CD4-positive, alpha-beta T cell treated with Interleukin-17A for 1 hour (primary cell): ENCODE measurements at regions not wholly inside any gene's neighbourhood (a gene's known extent, or its start where the extent isn't known, plus 50 kb on each side); places are given as distances from the start of the nearest gene placed in this dataset.
A peak's percentile ranks its signal among the peaks of the same experiment; 100 is the strongest.
"Not testable (repeated sequence)": the region's sequence is repeated elsewhere in the genome, so short reads cannot be mapped to it uniquely, and the experiment has no call there.

Experiments used
- DNase-seq: peaks from one replicate; pipeline ENCODE4 v3.0.0-alpha.2; 2020

DNA sequence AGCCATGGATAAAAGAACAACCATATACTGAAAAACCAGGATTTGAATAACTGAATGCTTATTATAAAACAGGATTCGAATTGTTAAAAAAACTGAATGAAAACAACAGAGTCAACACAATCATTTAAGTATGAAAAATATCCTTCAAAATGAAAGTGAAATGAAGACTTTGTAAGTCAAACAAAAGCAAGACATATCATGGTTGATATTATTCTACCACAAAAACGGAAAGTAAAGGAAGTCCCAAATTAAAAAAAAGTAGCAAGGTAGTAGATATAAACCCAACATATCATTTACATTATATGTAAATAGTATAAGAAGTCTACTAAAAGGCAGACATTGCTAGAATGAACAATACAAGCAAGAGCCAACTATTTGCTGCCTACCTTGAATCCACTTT lies 63.1 kb upstream of the POTEC start:
- DNase-seq: not testable (repeated sequence)

DNA sequence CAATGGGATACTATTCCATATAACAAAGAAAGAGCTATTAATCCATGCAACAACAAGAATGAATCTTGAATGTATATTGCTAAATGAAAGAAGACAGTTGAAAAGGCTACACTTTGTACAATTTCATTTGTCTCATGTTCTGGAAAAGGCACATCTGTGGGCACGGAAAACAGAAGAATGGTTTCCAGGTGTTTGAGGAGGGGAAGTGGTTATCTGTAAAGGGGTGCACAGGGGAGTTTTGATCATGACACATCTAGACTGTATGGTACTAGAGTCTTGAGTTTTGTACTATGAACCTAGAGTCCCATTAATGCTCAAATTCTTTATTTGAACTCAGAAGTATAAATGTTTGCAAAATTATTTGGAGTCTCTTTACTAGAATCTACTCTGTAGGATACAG lies 64.0 kb upstream of the POTEC start:
- not testable (repeated sequence) for DNase-seq

DNA sequence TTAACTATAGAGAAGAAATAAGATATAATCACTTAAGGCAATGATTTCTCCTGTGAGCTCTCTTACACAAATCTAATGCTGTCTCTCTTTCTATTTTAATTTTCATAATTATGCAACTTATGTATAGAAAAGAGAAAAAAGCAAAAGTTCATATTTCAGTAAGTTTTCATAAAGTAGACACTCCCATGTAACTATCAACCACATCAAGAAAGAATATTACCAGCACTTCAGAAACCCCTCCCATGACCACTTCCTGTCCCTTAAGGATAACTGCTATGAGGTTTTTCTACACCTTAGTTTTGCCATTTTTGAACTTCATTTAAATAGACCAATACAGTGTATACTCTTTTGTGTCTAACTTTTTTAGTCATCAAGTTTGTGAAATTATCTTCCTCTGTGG lies 69.0 kb upstream of the POTEC start:
- peak; percentile 38 for DNase-seq

DNA sequence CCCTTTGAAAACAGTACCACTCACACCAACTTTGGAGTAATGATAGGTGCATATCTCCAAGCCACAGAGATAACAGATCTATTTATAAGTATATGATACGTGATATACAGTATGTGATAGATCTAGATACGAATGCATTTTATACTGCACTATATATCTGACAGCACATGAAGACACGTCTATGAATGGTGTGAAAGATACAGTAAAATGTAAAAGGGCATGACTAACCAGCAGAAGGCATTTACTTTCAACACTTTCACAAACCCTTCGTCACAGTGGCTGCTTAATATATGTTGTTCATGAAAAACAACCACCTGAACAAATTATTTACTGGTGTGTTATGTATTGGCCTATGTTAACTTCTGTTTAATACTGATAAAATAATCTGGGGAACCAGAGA lies 71.1 kb upstream of the POTEC start:
- not testable (repeated sequence) for DNase-seq

DNA sequence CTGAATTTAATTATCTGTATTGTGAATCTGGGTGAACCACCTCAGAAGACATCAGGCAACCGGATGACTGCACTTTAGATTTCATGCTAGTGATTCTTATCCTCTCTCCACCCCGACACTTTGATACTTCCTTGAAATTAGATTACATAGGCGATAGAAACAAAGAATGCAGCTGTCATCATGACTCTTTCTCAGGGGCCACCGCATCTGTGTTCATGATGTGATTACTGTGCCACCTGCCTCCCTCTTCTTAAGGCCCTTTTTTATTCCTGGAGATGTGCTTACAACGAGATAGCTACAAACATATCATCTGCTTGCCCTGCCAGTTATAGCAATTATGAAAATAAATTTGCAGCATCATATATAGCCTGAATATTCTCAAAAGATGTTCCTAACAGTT lies 83.9 kb upstream of the POTEC start:
- not testable (repeated sequence) for DNase-seq

DNA sequence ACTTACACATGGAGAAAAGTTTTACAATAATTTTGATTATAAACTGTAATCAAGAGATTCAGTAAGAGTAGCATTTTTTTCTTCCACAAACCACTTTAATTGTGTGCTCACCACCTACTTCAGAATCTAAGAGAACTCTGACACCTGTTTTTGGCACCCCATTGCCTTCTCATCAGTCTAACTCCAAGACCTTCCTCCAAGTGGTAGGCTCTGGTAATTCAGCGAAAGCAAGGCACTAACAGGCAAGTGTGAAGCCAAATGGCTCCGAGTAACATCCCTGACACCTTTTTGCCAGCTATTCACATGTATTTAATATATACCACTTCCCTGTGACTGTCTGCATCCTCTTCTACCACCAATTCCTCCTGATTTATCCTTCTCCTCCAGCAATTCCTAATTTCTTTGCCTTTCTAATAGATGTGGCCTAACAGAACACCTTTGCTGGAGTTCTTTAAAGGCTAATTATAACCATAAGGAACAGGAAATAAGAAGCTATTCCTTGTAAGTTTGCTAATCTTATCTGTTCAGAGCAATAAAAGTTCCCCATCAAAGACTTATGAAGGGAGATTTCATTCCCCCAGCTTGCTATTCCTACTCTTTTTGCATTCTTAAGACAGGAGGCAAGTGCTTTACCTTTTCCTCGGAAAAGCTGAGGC lies 85.1 kb upstream of the POTEC start:
- not testable (repeated sequence) for DNase-seq

DNA sequence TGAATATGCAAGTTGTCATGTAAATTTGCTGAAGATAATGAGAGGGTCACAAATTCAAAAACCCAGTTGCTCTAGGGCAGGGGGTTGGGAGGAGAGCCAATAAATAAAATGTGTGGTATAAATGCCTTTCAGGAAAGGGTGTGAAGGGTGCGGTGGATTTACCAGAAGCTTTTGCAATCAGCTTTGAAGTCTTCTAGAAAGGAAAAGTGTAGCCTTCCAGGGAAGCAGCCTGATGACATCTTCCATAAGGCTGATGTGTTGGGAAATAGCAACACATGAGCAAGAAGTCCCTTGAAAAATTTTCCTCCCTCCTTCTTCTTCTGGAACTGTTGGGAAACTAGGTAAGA lies 85.6 kb upstream of the POTEC start:
- not testable (repeated sequence) for DNase-seq

DNA sequence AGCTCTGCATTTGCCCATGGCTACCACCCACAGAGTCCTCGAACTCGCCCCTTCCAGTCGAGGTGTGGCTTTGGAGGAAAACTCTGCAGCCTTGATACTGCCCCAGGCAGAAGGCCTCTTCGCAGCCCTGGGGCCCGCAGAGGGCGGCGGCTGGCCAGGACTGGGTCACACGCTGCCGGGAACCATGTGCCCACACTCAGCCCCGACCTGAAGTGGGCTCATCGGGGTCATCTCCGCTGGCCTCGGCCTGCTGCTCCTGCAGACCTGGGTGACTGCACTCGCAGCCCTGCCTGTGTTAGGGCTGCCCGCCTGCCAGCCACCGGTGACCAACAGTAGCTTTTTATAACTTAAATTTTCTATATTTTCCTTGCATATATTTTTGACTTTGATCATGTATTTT lies 89.6 kb upstream of the POTEC start:
- DNase-seq: not testable (repeated sequence)

DNA sequence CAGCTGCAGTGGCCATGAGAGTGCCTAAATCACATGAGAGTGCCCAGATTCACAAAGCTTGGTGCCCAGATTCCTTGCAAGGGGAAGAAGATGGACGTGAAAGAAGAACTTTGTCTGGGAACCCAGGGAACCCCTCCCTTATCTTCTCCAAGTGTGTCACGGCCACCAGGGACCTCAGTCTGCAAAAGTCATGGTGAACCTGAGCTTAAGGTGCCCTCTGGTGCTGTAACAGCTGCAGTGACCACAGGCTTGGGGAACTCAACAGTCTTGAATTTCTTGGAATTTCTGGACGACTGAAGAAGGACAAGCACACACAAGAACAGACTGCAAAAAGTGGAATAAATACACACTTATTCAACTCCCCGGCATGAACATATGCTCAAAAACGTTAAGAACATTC lies 94.6 kb upstream of the POTEC start:
- DNase-seq: peak; percentile 33

DNA sequence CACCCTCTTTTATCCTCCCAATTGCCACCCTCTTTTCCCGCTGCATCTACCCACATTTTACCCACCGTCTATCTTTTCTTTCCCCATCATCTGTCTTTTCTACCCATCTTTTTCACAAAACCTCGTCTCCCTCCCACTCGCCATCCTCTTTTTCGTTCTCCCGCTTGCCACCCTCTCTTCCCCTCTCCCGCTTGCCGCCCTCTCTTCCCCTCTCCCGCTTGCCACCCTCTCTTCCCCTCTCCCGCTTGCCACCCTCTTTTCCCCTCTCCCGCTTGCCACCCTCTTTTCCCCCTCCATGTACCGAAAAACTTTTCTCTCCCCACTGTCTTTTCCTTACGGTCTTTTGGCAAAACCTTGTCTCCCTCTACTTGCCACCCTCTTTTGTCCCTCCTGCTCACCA lies 97.7 kb upstream of the POTEC start:
- DNase-seq: not testable (repeated sequence)

DNA sequence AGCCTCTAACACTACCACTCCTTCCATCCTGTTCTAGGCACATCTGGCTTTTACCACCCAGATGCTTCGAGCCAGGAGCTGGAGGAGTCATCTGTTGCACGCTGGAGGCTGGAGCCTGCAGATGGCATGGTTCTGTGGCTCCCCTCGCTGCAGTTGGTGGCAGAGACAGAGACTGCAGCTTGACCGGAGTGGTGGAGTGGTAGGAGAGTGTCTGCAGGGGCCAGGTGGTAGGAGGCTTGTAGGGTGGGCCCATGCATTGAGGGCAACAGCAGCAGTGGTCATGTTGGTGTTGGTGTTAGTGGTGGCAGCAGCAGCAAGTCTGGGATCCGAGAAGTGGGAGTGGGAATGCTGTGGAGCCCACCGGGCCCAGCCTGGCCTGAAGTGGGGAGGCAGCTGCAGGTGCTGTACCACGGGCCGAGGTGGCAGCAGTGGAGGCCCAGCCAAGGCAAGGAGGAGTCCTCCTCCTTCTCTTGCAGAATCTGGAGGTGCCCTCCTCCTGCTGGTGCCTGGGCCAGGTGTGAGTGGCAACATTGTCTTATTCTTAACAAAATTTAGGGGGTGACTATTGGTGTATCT lies 100.4 kb upstream of the POTEC start:
- DNase-seq: not testable (repeated sequence)

DNA sequence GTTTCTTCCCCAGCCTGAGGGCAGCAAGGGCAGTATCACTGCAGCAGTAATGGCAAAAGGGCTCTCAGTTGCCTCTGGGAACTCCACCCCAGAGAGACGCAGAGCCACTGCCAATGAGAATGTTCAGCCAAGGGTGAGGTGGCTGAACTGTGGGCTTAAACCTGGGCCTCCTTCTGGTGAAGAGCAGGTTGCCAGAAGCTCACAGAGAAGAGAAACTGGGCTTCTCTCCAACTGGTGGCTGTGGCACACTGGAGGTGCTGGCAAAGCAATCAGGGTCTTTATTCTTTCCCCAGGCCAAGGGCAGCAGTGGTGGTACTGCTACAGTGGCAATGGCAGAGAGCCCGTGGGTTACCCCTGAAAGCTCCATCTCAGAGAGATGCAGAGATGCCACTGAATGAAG lies 54.9 kb upstream of the ANKRD30B start:
- not testable (repeated sequence) for DNase-seq

DNA sequence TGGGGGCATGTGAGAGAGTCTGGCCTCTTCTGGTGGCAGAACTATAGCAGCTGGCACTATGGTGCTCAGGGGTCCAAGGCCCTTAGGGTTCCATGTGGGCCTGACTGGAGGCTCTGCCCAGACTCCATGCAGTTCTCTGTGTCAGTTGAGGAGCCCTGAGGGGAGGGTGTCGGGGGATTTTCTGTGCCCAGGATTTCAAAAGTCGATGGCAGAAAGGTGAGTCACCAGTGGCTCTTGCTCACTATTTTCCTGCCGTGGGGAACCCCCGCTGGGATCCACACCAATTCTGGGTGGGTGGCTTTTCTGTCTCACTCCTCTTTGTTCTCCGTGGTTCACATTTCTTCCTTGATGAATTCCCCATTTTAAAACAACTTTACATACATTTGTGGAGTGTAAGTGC lies 54.1 kb upstream of the ANKRD30B start:
- DNase-seq: not testable (repeated sequence)

DNA sequence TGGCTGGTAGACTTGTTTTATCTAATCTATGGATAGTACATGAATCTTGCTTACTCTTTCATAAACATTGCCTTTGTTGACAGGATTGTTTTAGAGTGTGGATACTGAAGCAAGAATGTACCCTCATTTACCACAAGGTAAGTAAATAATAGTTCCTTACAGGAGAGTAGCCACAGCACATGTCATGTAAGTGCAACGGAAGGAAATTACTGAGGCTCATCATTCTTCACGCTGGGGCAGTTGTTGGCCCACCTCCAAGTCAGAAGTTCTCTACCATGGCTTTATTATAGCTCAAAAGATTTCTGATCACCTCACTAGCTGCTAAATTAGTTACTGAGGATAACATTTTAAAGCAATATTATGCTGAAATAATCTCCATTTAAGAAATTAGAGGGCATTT lies 50.0 kb upstream of the ANKRD30B start:
- not testable (repeated sequence) for DNase-seq
